Naive thymus-derived CD8-positive, alpha-beta T cell (primary cell): ENCODE measurements at regions not wholly inside any gene's neighbourhood (a gene's known extent, or its start where the extent isn't known, plus 50 kb on each side); places are given as distances from the start of the nearest gene placed in this dataset.

Experiments
- ATAC-seq, 2 donors: fragments of 150-1000 bp; cut with Tn5 transposase in 1 of 2; sonication (Bioruptor Pico), chemical (Tn5 transposase) in 1 of 2; 1 replicate in 1 of 2; 2 replicates in 1 of 2; pipeline ENCODE4 v1.10.0; 2021; ENCODE audit warnings: mild to moderate bottlenecking in 2 of 2, moderate library complexity in 2 of 2
- POLR2A ChIA-PET: fragments of 350-600 bp; sonication (Branson Sonifier 250); formaldehyde crosslinking; loops from one replicate; lab custom pipeline; 2021; ENCODE audit warnings: antibody characterized with exemption; lab: Charles Lee
- DNase-seq, 10 donors: peaks; one replicate each; pipeline versions ENCODE4 v3.0.0 to v3.0.0-alpha.2; 2020 to 2022
- H3K27ac Mint-ChIP-seq, 10 donors: one replicate each; pipeline ENCODE4 v1.8.0; 2020 to 2022; ENCODE audit warnings: mild to moderate bottlenecking in 10 of 10, mixed read lengths in 10 of 10, moderate library complexity in 4 of 10, inconsistent platforms in 1 of 10
- H3K27me3 Mint-ChIP-seq, 5 donors: one replicate each; pipeline ENCODE4 v1.8.0; 2021 to 2022; ENCODE audit warnings: mixed read lengths in 5 of 5
- H3K36me3 Mint-ChIP-seq, 3 donors: one replicate each; pipeline ENCODE4 v1.8.0; 2020 to 2022; ENCODE audit warnings: mixed read lengths in 3 of 3, mild to moderate bottlenecking in 2 of 3, inconsistent platforms in 1 of 3
- H3K4me1 Mint-ChIP-seq, 4 donors: one replicate each; pipeline ENCODE4 v1.8.0; 2021 to 2022; ENCODE audit warnings: mixed read lengths in 4 of 4
- H3K4me3 Mint-ChIP-seq, 10 donors: one replicate each; pipeline ENCODE4 v1.8.0; 2020 to 2022; ENCODE audit warnings: mild to moderate bottlenecking in 10 of 10, mixed read lengths in 10 of 10, moderate library complexity in 6 of 10, inconsistent platforms in 1 of 10
- H3K9me3 Mint-ChIP-seq, 9 donors: one replicate each; pipeline ENCODE4 v1.8.0; 2020 to 2022; ENCODE audit warnings: mixed read lengths in 9 of 9, mild to moderate bottlenecking in 3 of 9, inconsistent platforms in 1 of 9, moderate library complexity in 1 of 9

- Mint-ChIP-seq H3K4me3 (no peak overlapping the region), H3K4me1 (peaks cover 0 to 3% (median 0%) of the 10 kb centered on the region in 4 donors), H3K9me3 (no peaks in the 10 kb centered on the region), H3K27me3 (peaks cover 14 to 41% (median 31%) of the 10 kb centered on the region in 5 donors), H3K27ac (no peak overlapping the region), H3K36me3 (no peaks in the 10 kb centered on the region)
- ATAC-seq (no peak), DNase-seq (no peak)
- POLR2A ChIA-PET = no interaction called here
Observed at GRCh38 chr15:29873947-29874411, 51.7 kb upstream of the TJP1 start.

GRCh38 chr15:29873264-29873663 is 51.0 kb upstream of the TJP1 start:
- no peak overlapping the region for H3K4me3 Mint-ChIP-seq
- H3K4me1 Mint-ChIP-seq = peaks cover 0 to 3% (median 0%) of the 10 kb centered on the region in 4 donors
- no peaks in the 10 kb centered on the region for H3K9me3 Mint-ChIP-seq
- peaks cover 12 to 38% (median 32%) of the 10 kb centered on the region in 5 donors for H3K27me3 Mint-ChIP-seq
- POLR2A ChIA-PET = no interaction called here
- ATAC-seq (no peak), DNase-seq (no peak)
- H3K27ac Mint-ChIP-seq = no peak overlapping the region
- H3K36me3 Mint-ChIP-seq = no peaks in the 10 kb centered on the region

DNA sequence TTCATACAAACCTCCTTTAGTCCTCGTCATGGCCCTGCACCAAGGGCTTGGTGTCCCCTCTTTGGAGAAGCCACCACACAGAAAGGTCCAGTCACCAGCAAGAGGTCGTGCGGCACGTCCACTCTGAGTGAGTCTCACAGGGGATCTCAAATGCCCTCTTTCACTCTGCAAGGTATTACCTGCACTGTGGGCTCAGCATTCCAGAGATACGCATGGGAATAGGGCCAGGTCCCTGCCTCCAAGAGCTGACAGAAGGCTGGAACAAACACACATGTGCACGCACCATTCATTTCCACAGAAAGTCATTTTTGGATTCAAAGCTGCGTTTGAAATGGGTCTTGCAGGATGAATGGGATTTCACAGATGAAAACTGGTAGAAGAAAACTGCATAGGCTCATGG is 50.4 kb upstream of the TJP1 start:
- Mint-ChIP-seq H3K36me3 (no peaks in the 10 kb centered on the region), H3K27ac (no peak overlapping the region), H3K4me1 (peaks cover 0 to 3% (median 0%) of the 10 kb centered on the region in 4 donors), H3K27me3 (peaks cover 12 to 38% (median 34%) of the 10 kb centered on the region in 5 donors), H3K9me3 (no peaks in the 10 kb centered on the region), H3K4me3 (no peak overlapping the region)
- DNase-seq (no peak), ATAC-seq (no peak)
- POLR2A ChIA-PET = no interaction called here
